ENCODE measurements at regions not wholly inside any gene's neighbourhood (a gene's known extent, or its start where the extent isn't known, plus 50 kb on each side); places are given as distances from the start of the nearest gene placed in this dataset.

DNA sequence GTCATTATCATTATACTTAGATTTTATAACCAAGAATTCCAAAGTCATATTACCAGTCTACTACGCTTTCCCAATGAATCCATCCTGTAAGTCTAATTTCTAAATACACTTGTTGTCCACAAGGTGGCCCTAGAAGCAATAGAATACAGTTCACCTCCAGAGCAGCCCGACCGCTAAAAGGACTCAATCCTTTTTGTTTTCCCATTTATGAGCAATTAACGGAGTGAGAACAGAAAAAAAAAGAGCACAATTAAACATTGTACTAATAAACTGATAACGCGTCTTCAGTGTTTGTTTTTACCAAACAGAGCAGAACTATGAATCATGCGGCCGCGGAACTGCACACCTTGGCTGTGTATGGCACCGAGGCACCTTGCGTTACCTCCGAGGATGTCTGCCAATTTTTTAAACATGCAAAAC lies 160.7 kb upstream of the DAPK1 start:
- Histone ChIP-seq H3K4me1 (ENCODE audit: low read depth) (peaks cover 13% of the 10 kb centered on the region), H3K36me3 (no peaks in the 10 kb centered on the region), H3K27me3 (no peaks in the 10 kb centered on the region), H3K27ac (no peak overlapping the region), H3K9me3 (ENCODE audit: low read depth) (no peaks in the 10 kb centered on the region), H3K4me3 (peak overlapping the region; percentile 30)
- DNase-seq (ENCODE audit: low read depth in 1 of 2, low spot score in 1 of 2) = peak; percentile 79 to 93
- TF ChIP-seq, protein P1, sequence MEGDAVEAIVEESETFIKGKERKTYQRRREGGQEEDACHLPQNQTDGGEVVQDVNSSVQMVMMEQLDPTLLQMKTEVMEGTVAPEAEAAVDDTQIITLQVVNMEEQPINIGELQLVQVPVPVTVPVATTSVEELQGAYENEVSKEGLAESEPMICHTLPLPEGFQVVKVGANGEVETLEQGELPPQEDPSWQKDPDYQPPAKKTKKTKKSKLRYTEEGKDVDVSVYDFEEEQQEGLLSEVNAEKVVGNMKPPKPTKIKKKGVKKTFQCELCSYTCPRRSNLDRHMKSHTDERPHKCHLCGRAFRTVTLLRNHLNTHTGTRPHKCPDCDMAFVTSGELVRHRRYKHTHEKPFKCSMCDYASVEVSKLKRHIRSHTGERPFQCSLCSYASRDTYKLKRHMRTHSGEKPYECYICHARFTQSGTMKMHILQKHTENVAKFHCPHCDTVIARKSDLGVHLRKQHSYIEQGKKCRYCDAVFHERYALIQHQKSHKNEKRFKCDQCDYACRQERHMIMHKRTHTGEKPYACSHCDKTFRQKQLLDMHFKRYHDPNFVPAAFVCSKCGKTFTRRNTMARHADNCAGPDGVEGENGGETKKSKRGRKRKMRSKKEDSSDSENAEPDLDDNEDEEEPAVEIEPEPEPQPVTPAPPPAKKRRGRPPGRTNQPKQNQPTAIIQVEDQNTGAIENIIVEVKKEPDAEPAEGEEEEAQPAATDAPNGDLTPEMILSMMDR (IDR thresholded peaks at IDR 0.05; ENCODE audit: low read depth, low read length) = peak; percentile 46

DNA sequence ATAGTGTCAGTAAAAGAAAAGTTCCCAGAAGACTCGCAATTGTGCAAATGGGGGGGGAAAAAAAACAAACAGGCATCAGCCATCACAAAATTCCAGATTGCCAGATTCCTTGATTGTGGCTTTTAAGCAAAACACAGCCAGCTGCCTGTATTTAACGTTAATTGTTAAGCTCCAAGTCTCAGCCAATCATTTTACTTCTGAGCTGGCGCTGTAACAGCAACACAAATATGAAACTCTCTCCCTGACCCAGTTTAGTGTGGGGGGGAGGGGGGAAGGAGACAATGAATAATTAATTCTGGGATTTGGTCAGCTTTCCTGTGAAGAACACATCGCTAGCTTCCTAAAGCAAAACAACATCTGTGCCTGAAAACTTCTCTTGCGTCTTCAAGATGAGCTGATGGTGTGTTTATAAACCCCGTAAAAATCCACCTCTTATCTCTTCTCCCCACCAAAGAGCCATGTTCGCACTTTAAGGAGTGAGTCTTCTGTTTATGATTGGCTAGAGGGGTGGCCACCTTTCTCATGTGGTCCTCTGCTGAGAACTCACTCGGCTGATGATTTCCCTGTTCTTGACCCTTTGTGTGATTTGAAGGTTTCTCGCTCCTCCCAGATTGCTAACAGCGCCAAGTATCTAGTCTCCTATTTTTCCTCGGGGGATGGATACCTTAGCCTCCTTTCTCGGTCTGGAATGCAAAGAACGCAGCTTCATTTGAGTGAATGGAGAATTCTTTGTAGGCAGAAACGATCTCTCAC lies 160.2 kb upstream of the DAPK1 start:
- peak; percentile 12 to 72 for DNase-seq (ENCODE audit: low read depth in 1 of 2, low spot score in 1 of 2)

DNA sequence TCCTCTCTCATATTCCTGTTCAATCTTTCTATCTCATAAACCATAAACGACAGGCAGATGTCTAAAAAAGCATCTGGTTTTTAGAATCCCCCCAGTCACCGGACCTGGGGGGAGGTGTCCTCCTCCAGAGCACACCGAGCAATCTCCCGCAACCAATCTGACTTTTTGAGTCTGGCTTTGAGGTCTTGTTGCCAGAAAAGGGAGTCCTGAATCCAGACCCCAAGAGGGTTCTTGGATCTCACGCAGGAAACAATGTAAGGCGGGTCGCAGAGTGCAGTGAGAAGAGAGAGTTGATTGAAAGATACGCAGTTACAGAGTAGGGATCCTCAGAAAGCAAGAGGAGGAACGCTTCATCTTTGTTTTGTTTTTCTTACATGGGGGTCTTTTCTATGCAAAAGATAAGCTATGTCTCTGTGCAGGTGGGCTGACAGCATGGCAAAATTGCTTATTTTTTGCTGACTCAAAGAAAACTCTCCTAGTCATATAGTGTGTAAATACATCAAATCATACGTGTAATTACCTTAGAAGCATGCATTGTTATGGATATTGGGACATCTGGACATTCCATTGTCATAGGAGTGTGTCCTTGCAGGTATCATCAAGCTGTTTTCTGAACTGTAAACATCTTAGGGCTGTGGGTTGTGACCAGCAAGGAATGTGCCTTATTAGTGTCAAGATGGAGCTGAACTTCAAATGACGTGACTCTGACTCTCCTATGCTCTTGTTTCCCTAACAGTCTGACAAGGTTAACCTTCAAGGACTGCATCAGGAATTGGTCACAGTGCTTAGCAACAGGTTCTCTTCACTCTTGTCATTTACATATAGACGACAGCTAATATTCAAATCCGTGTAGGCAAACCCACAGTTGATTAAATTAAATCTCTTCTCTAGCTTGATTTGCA lies 159.3 kb upstream of the DAPK1 start:
- Histone ChIP-seq H3K36me3 (no peaks in the 10 kb centered on the region), H3K4me1 (ENCODE audit: low read depth) (peaks cover 13% of the 10 kb centered on the region), H3K27me3 (no peaks in the 10 kb centered on the region), H3K27ac (no peak overlapping the region), H3K9me3 (ENCODE audit: low read depth) (no peaks in the 10 kb centered on the region), H3K4me3 (peak overlapping the region; percentile 30)
- DNase-seq (ENCODE audit: low read depth in 1 of 2, low spot score in 1 of 2) = peak in 1 of 2 donors; percentile 11
- TF ChIP-seq, protein P1 (IDR thresholded peaks at IDR 0.05; ENCODE audit: low read depth, low read length) = no peak

More for the DNA sequence above, 160.2 kb upstream of the DAPK1 start:
- Histone ChIP-seq H3K27ac (no peak overlapping the region), H3K4me3 (peak overlapping the region; percentile 30), H3K9me3 (ENCODE audit: low read depth) (no peaks in the 10 kb centered on the region), H3K36me3 (no peaks in the 10 kb centered on the region), H3K27me3 (no peaks in the 10 kb centered on the region), H3K4me1 (ENCODE audit: low read depth) (peaks cover 13% of the 10 kb centered on the region)
- TF ChIP-seq, protein P1 (IDR thresholded peaks at IDR 0.05; ENCODE audit: low read depth, low read length) = no peak

DNA sequence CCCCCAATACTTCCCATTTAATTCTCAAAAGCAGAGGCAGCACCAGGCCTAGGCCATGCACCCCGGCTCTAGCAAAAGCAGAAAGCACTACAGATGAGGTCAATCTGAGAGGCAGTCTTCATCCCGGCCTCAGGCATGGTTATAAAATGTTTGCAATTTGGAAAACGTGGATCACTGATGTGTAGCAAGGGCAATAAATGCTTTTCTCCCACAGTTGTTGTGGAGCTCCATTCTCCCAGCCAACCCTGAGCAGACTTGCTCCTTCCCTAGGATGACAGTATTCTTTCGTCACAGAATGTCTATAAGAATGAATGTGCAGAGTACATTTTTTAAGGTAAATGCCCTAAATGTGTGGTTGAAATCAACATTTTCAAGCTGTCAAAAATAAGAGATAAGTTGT lies 157.3 kb upstream of the DAPK1 start:
- H3K27ac ChIP-seq = no peak overlapping the region
- no peak for DNase-seq (ENCODE audit: low read depth in 1 of 2, low spot score in 1 of 2)
- no peaks in the 10 kb centered on the region for H3K36me3 ChIP-seq
- TF ChIP-seq, protein P1 (IDR thresholded peaks at IDR 0.05; ENCODE audit: low read depth, low read length) = no peak
- no peaks in the 10 kb centered on the region for H3K27me3 ChIP-seq
- no peaks in the 10 kb centered on the region for H3K9me3 ChIP-seq (ENCODE audit: low read depth)
- H3K4me1 ChIP-seq (ENCODE audit: low read depth) = peaks cover 13% of the 10 kb centered on the region
- H3K4me3 ChIP-seq = no peak overlapping the region

DNA sequence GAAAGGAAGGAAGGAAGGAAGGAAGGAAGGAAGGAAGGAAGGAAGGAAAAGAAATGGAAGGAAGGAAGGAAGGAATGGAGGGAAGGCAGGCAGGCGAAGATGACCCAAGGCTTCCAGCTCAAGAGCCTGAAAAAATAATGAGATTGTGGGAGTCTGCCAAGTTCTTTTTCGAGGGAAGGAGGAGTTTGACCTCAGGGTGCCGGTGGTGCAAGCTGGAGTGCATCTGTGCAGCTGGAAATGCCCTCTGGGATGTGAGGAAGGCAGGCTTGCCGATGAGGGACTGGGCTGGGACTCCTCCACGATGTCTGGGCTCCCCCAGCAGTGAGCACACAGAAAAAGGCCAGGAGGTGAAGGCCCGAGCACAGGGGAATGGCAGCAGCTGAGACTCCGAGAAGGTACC lies 154.9 kb upstream of the DAPK1 start:
- Histone ChIP-seq H3K27ac (no peak overlapping the region), H3K4me3 (no peak overlapping the region), H3K36me3 (no peaks in the 10 kb centered on the region), H3K4me1 (ENCODE audit: low read depth) (peaks cover 7% of the 10 kb centered on the region), H3K9me3 (ENCODE audit: low read depth) (no peaks in the 10 kb centered on the region), H3K27me3 (no peaks in the 10 kb centered on the region)
- TF ChIP-seq, protein P1 (IDR thresholded peaks at IDR 0.05; ENCODE audit: low read depth, low read length) = no peak
- peak in 1 of 2 donors; percentile 81 for DNase-seq (ENCODE audit: low read depth in 1 of 2, low spot score in 1 of 2)

All from cardiac muscle cell (in vitro differentiated cells and primary cell).